DOHH2 (cell line): ENCODE measurements at regions not wholly inside any gene's neighbourhood (a gene's known extent, or its start where the extent isn't known, plus 50 kb on each side); places are given as distances from the start of the nearest gene placed in this dataset.

Source experiments
- EZH2phosphoT487 ChIP-seq: fragments of 200-600 bp; sonication (generic); IDR thresholded peaks from 2 replicates; pipeline ENCODE4 v1.6.1; 2017; ENCODE audit warnings: borderline replicate concordance, mild to moderate bottlenecking, antibody characterized with exemption, low read length, moderate library complexity, mixed read lengths
- TF ChIP-seq, protein P1 (sequence below): fragments of 200-600 bp; sonication (generic); IDR thresholded peaks from one replicate; pipeline ENCODE4 v1.5.1; 2014; ENCODE audit warnings: antibody characterized with exemption, mild to moderate bottlenecking, low read depth, low read length; ENCODE audit not compliant: poor library complexity, severe bottlenecking

DNA sequence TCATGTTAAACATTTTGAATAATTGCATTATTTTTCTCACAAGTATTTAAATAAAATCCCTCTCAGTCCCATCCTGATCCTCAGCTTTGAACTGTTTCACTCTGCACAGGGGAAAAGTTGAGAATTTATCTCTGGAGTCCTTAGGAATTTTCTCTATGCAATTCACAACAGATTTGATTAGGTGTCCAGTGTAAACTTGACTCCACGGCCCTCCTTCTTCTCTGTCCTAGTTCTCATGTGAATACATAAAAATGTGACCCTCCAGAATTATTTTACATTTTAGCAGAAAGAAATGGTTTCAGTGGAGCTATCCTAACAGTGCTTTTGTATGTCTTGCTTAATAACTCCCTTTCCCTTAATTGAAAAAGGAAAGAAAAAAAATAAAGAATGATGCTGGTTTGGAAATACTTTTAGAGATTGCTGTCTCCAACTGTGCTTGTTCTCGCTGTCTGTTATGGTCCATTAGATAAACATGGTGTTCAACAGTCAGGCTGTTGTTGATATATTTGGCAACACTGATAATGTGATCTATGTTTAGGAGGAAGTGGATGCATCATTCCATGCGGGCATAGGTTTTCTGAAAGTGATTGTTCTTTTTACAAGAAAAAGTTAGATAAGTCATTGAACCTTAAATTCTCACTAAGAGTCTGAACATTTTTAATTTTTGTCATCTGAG, 599.4 kb upstream of the CITED2 start:
- no peak for TF ChIP-seq EZH2phosphoT487
- TF ChIP-seq, protein P1, sequence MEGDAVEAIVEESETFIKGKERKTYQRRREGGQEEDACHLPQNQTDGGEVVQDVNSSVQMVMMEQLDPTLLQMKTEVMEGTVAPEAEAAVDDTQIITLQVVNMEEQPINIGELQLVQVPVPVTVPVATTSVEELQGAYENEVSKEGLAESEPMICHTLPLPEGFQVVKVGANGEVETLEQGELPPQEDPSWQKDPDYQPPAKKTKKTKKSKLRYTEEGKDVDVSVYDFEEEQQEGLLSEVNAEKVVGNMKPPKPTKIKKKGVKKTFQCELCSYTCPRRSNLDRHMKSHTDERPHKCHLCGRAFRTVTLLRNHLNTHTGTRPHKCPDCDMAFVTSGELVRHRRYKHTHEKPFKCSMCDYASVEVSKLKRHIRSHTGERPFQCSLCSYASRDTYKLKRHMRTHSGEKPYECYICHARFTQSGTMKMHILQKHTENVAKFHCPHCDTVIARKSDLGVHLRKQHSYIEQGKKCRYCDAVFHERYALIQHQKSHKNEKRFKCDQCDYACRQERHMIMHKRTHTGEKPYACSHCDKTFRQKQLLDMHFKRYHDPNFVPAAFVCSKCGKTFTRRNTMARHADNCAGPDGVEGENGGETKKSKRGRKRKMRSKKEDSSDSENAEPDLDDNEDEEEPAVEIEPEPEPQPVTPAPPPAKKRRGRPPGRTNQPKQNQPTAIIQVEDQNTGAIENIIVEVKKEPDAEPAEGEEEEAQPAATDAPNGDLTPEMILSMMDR = no peak
